ENCODE measurements at regions not wholly inside any gene's neighbourhood (a gene's known extent, or its start where the extent isn't known, plus 50 kb on each side); places are given as distances from the start of the nearest gene placed in this dataset.

- TF ChIP-seq, protein P1, sequence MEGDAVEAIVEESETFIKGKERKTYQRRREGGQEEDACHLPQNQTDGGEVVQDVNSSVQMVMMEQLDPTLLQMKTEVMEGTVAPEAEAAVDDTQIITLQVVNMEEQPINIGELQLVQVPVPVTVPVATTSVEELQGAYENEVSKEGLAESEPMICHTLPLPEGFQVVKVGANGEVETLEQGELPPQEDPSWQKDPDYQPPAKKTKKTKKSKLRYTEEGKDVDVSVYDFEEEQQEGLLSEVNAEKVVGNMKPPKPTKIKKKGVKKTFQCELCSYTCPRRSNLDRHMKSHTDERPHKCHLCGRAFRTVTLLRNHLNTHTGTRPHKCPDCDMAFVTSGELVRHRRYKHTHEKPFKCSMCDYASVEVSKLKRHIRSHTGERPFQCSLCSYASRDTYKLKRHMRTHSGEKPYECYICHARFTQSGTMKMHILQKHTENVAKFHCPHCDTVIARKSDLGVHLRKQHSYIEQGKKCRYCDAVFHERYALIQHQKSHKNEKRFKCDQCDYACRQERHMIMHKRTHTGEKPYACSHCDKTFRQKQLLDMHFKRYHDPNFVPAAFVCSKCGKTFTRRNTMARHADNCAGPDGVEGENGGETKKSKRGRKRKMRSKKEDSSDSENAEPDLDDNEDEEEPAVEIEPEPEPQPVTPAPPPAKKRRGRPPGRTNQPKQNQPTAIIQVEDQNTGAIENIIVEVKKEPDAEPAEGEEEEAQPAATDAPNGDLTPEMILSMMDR (IDR thresholded peaks at IDR 0.05; ENCODE audit: poor library complexity, severe bottlenecking): no peak
- ATAC-seq (ENCODE audit: low read depth) (no peak), DNase-seq (ENCODE audit: low spot score) (no peak)
- Histone ChIP-seq H3K9me3 (ENCODE audit: severe bottlenecking) (no peaks in the 10 kb centered on the region), H3K36me3 (ENCODE audit: low read depth) (no peaks in the 10 kb centered on the region), H3K4me1 (ENCODE audit: insufficient read depth, poor library complexity, severe bottlenecking) (no peaks in the 10 kb centered on the region), H3K4me3 (ENCODE audit: severe bottlenecking) (no peak overlapping the region), H3K27ac (ENCODE audit: poor library complexity, severe bottlenecking) (no peak overlapping the region), H3K27me3 (ENCODE audit: insufficient read depth, poor library complexity, severe bottlenecking) (no peaks in the 10 kb centered on the region)
Measured at GRCh38 chr1:56156971-56157876, 422.1 kb downstream of the PLPP3 start.

DNA sequence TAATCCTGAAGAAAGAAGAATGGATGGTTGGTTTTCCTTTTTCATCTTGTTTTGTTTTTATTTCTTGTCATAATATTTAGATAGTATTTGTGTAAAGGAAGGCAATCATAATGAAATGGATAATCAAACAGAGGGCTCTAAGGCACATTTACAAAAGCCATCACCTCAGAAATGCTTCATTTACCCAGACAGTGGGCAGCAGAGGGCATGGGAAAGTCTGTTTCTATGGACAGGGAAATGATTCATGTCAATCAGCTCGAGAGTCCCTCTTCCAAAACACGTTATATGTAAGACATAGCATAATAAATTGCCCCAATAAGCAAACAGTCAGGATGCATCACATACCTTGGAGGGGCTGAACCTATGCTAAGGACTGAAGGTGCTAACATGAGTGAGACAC, 426.1 kb downstream of the PLPP3 start:
- DNase-seq (ENCODE audit: low spot score): no peak
- Histone ChIP-seq H3K9me3 (ENCODE audit: severe bottlenecking) (no peaks in the 10 kb centered on the region), H3K4me1 (ENCODE audit: insufficient read depth, poor library complexity, severe bottlenecking) (no peaks in the 10 kb centered on the region), H3K27me3 (ENCODE audit: insufficient read depth, poor library complexity, severe bottlenecking) (no peaks in the 10 kb centered on the region), H3K36me3 (ENCODE audit: low read depth) (no peaks in the 10 kb centered on the region), H3K4me3 (ENCODE audit: severe bottlenecking) (no peak overlapping the region), H3K27ac (ENCODE audit: poor library complexity, severe bottlenecking) (no peak overlapping the region)
- no peak for ATAC-seq (ENCODE audit: low read depth)
- TF ChIP-seq, protein P1 (IDR thresholded peaks at IDR 0.05; ENCODE audit: poor library complexity, severe bottlenecking): no peak

- H3K4me3 ChIP-seq (ENCODE audit: severe bottlenecking): no peak overlapping the region
- no peak overlapping the region for H3K27ac ChIP-seq (ENCODE audit: poor library complexity, severe bottlenecking)
- DNase-seq (ENCODE audit: low spot score): no peak
- H3K27me3 ChIP-seq (ENCODE audit: insufficient read depth, poor library complexity, severe bottlenecking): no peaks in the 10 kb centered on the region
- H3K36me3 ChIP-seq (ENCODE audit: low read depth): no peaks in the 10 kb centered on the region
- TF ChIP-seq, protein P1 (IDR thresholded peaks at IDR 0.05; ENCODE audit: poor library complexity, severe bottlenecking): no peak
- no peaks in the 10 kb centered on the region for H3K4me1 ChIP-seq (ENCODE audit: insufficient read depth, poor library complexity, severe bottlenecking)
- no peaks in the 10 kb centered on the region for H3K9me3 ChIP-seq (ENCODE audit: severe bottlenecking)
- no peak for ATAC-seq (ENCODE audit: low read depth)
Measured at GRCh38 chr1:56152635-56153034, 426.7 kb downstream of the PLPP3 start.

- no peak for ATAC-seq (ENCODE audit: low read depth)
- Histone ChIP-seq H3K4me1 (ENCODE audit: insufficient read depth, poor library complexity, severe bottlenecking) (no peaks in the 10 kb centered on the region), H3K9me3 (ENCODE audit: severe bottlenecking) (no peaks in the 10 kb centered on the region), H3K27me3 (ENCODE audit: insufficient read depth, poor library complexity, severe bottlenecking) (no peaks in the 10 kb centered on the region), H3K27ac (ENCODE audit: poor library complexity, severe bottlenecking) (no peak overlapping the region), H3K4me3 (ENCODE audit: severe bottlenecking) (no peak overlapping the region), H3K36me3 (ENCODE audit: low read depth) (no peaks in the 10 kb centered on the region)
- DNase-seq (ENCODE audit: low spot score): no peak
- TF ChIP-seq, protein P1 (IDR thresholded peaks at IDR 0.05; ENCODE audit: poor library complexity, severe bottlenecking): no peak
Measured at GRCh38 chr1:56151402-56151801, 428.0 kb downstream of the PLPP3 start.

Measured in RWPE2 (cell line).